C4-2B (cell line): ENCODE measurements at regions not wholly inside any gene's neighbourhood (a gene's known extent, or its start where the extent isn't known, plus 50 kb on each side); places are given as distances from the start of the nearest gene placed in this dataset.

Source experiments
- H3K27ac ChIP-seq: fragments of 450-650 bp; 2 replicates; pipeline ENCODE4 v1.5.1; 2017
- CTCF ChIP-seq: fragments of 450-650 bp; conservative IDR thresholded peaks from 2 replicates; pipeline ENCODE4 v1.5.1; 2017; ENCODE audit warnings: mild to moderate bottlenecking
- ZFX ChIP-seq: fragments of 450-650 bp; IDR thresholded peaks from 2 replicates; pipeline ENCODE4 v1.6.1; 2017

- no peak overlapping the region for H3K27ac ChIP-seq
- TF ChIP-seq ZFX: no peak
- no peak for TF ChIP-seq CTCF
These were observed 328.6 kb upstream of the ARID1B start for GRCh38 chr6:156448579-156448978.

DNA sequence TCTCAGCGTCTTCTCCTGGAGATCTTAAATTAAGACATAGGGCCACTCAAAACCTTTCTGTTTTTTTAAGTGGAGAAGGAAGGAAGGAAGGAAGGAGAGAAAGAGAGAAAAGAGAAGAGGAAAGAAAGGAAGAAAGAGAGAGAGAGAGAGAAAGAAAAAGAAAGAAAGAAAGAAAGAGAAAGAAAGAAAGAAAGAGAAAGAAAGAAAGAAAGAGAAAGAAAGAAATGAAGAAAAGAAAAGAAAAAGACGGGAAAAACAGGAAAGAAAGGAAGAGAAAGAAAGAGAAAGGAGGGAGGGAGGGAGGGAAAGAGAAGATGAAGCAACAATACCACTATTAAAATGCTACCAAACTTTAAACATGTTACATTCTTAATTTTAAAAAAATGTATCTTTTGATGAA, 336.5 kb upstream of the ARID1B start:
- TF ChIP-seq ZFX (no peak), CTCF (no peak)
- H3K27ac ChIP-seq: no peak overlapping the region

DNA sequence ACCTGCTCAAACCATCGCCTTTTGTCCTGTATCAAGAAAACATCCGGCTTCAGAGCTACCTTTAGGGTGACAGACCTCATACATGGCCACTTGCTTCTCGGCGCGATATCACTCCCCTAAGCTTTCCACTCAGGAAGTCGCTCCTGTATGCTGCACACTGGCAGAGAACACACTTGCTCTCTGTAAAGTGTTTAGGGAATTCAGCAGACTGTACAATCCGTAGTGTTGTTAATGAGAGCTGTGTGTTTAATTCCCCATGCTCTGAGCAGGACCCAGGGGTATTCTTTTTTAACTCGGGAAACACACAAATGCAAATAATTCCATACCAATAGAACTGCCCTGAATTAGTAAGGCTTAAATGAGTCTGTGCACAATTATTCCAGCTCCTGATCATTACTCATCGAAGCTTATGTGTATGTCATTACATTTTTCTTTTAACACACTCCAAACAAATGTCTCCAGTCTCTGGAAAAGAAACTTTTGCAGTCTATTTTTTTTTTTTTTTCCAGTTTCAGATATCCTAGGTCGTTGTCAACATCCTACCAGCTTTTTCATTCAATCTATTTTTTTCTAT, 338.7 kb upstream of the ARID1B start:
- TF ChIP-seq ZFX: no peak
- no peak for TF ChIP-seq CTCF
- peak overlapping the region; percentile 56; the same call in 1 of the 2 replicates for H3K27ac ChIP-seq

GRCh38 chr6:156437121-156437879, 339.9 kb upstream of the ARID1B start:
- no peak for TF ChIP-seq ZFX
- TF ChIP-seq CTCF: no peak
- peak overlapping the region; percentile 77 for H3K27ac ChIP-seq

DNA sequence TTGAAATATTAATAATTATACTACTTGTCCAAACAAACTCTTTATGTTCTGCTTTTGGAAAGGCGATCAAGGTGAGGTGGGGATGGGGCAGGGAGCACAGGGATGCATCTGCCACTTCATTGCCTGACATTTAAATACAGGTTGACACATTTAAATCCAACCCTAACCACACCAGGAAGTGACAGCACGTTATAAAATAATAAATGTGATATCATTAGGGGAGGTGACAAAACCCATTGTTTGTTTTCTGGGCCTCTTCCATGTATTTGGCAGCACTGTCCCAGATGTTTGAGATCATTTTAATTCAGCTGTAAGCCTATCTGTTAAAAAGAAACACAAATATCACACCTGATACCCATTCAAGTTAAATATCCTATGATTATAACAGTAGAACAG, 342.4 kb upstream of the ARID1B start:
- H3K27ac ChIP-seq: no peak overlapping the region
- no peak for TF ChIP-seq ZFX
- no peak for TF ChIP-seq CTCF

- TF ChIP-seq ZFX: no peak
- TF ChIP-seq CTCF: no peak
- H3K27ac ChIP-seq: no peak overlapping the region
These were observed 343.0 kb upstream of the ARID1B start for GRCh38 chr6:156434049-156434794.

- no peak for TF ChIP-seq ZFX
- TF ChIP-seq CTCF: no peak
- H3K27ac ChIP-seq: no peak overlapping the region
These were observed 344.6 kb upstream of the ARID1B start for GRCh38 chr6:156432543-156432942.
